Lower lobe of right lung (tissue), 2 donors: ENCODE measurements at regions not wholly inside any gene's neighbourhood (a gene's known extent, or its start where the extent isn't known, plus 50 kb on each side); places are given as distances from the start of the nearest gene placed in this dataset.

Experiments used
- ATAC-seq, 2 donors: fragments of 200-7000 bp; cut with Tn5 transposase; one replicate each; pipeline ENCODE4 v1.9.1; 2020 to 2022; ENCODE audit warnings: mild to moderate bottlenecking in 2 of 2, moderate library complexity in 2 of 2
- DNase-seq: peaks from one replicate; pipeline ENCODE4 v3.0.0-alpha.2; 2020
- H3K27ac ChIP-seq: fragments of 200-600 bp; one replicate; pipeline ENCODE4 v1.8.0; 2022
- H3K27me3 ChIP-seq: fragments of 200-600 bp; one replicate; pipeline ENCODE4 v1.8.0; 2022; ENCODE audit warnings: low read depth
- H3K36me3 ChIP-seq: fragments of 200-600 bp; one replicate; pipeline ENCODE4 v1.8.0; 2022; ENCODE audit warnings: mild to moderate bottlenecking
- H3K4me1 ChIP-seq: fragments of 200-600 bp; one replicate; pipeline ENCODE4 v1.8.0; 2022
- H3K4me3 ChIP-seq: fragments of 200-600 bp; one replicate; pipeline ENCODE4 v1.8.0; 2022; ENCODE audit warnings: mild to moderate bottlenecking
- H3K9me3 ChIP-seq: fragments of 200-600 bp; one replicate; pipeline ENCODE4 v1.8.0; 2022
- CTCF ChIP-seq: fragments of 200-600 bp; IDR thresholded peaks from one replicate; pipeline ENCODE4 v1.8.0; 2022; ENCODE audit warnings: antibody characterized with exemption, mild to moderate bottlenecking
- intact Hi-C: fragments of 100-400 bp; cut with DNase I; formaldehyde crosslinking; loops from one replicate; pipeline ENCODE4 v1.11.0; 2022
- donor health status: DM: no; HTN: yes; CAD: no; lungs with severe emphysema.

DNA sequence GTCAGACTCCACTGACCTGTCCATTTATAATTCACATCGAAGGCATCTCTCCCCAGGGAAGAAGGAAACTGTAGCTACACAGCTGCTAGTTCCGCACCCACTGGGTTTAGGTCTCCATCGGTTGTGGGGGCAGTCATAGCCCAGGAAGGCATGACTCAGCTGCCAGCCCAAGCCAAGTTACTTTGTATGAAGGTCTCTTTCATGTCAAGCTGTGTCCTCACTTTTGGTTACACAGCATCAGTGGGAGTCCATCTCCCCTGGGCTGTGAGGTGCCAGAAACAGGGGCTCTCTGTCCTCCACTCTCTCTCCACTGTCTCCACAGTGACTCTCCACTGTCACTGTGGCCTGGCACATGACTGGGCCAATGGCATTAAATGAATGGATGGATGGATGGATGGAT lies 585.2 kb downstream of the BRD1 start:
- no peaks in the 10 kb centered on the region for H3K36me3 ChIP-seq
- H3K4me3 ChIP-seq: no peak overlapping the region
- no peaks in the 10 kb centered on the region for H3K9me3 ChIP-seq
- H3K27ac ChIP-seq: no peak overlapping the region
- DNase-seq (no peak), ATAC-seq (no peak)
- peaks cover 5% of the 10 kb centered on the region for H3K27me3 ChIP-seq
- intact Hi-C loops: no loop called here
- H3K4me1 ChIP-seq: no peaks in the 10 kb centered on the region
- TF ChIP-seq CTCF: no peak

- intact Hi-C loops: no loop called here
- Histone ChIP-seq H3K27ac (no peak overlapping the region), H3K4me1 (no peaks in the 10 kb centered on the region), H3K27me3 (peaks cover 5% of the 10 kb centered on the region), H3K9me3 (no peaks in the 10 kb centered on the region), H3K36me3 (no peaks in the 10 kb centered on the region), H3K4me3 (no peak overlapping the region)
- TF ChIP-seq CTCF: no peak
- DNase-seq: no peak
- no peak for ATAC-seq
Observed at GRCh38 chr22:49241174-49241851, 586.4 kb downstream of the BRD1 start.

DNA sequence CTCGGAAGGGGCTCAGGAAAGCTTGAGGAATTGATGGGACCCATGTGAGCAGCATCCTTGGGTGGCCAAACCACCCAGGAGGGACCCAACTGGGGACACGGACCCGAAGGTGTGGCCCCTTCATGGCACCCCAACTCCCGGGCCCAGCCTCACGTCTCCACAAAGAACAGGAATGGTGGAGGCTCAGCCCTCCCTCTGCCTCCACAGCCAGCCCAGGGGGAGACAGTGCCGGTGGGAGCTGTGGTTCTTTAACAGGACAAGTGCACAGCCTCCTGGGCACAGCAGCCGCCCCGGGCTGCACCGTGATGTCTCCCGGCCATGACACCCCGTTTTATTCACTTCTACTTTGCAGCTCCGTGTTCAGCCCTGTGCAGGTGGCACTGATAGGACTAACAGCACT lies 587.2 kb downstream of the BRD1 start:
- ATAC-seq (no peak), DNase-seq (no peak)
- Histone ChIP-seq H3K36me3 (no peaks in the 10 kb centered on the region), H3K27me3 (peaks cover 5% of the 10 kb centered on the region), H3K9me3 (no peaks in the 10 kb centered on the region), H3K4me3 (no peak overlapping the region), H3K27ac (no peak overlapping the region), H3K4me1 (no peaks in the 10 kb centered on the region)
- no peak for TF ChIP-seq CTCF
- intact Hi-C loops: no loop called here

DNA sequence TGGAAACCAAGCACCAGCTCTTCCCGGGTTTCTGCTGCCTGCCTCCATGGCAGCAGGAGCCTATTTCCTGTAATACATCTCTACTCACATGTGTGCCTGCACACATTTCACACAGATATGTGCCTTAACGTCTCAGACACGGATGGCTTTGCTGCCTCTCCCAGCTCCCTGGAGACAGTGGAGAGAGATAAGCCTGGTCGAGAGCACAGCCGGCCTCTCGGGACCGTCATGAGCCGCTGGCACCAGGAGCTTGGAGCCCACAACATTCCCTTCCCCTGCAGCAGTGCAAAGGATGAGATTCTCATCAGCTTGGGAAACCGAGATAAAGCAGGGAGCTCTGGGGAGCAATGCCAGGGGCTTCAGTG lies 587.7 kb downstream of the BRD1 start:
- no peak for TF ChIP-seq CTCF
- Histone ChIP-seq H3K4me1 (no peaks in the 10 kb centered on the region), H3K27me3 (peaks cover 5% of the 10 kb centered on the region), H3K4me3 (no peak overlapping the region), H3K36me3 (no peaks in the 10 kb centered on the region), H3K27ac (no peak overlapping the region), H3K9me3 (no peaks in the 10 kb centered on the region)
- intact Hi-C loops: no loop called here
- ATAC-seq: no peak
- no peak for DNase-seq

DNA sequence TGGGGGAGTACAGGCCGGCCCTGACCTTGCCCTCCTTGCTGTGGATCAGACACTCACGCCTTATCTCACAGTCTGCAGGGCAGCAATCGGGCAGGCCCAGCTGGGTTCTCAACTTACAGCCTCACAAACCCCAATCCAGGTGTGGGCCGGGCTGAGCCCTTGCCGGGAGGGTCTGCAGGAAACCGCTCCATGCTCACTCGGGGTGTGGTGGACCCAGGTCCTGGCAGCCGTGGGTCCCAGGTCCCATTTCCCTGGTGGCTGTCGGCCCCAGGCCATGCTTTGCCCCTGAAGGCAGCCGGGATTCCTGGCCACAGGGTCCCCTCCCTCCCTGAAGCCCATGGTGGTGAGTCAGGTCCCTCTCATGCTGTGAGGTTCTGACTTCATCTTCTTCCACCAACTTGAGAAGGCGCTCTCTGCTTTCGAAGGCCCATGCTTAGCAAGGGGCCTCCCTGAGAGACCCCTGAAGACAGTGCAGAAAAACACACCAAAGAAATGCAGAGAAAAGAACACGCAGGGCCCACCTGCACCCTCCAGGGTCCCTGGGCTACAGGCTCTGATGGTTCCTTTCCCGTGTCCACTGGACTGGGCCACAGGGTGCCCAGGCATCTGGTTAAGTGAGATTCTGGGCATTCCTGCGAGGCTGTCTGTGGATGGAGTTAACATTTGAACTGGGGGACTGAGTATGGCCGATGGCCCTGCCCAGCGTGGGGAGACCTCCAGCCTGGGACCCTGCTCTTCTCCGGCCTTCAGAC lies 588.2 kb downstream of the BRD1 start:
- Histone ChIP-seq H3K36me3 (no peaks in the 10 kb centered on the region), H3K4me3 (no peak overlapping the region), H3K9me3 (no peaks in the 10 kb centered on the region), H3K27ac (no peak overlapping the region), H3K4me1 (no peaks in the 10 kb centered on the region), H3K27me3 (peaks cover 5% of the 10 kb centered on the region)
- DNase-seq (no peak), ATAC-seq (peak in 1 of 2 donors; percentile 8)
- no peak for TF ChIP-seq CTCF
- intact Hi-C loops: no loop called here
